NK-92 (cell line): ENCODE measurements at regions not wholly inside any gene's neighbourhood (a gene's known extent, or its start where the extent isn't known, plus 50 kb on each side); places are given as distances from the start of the nearest gene placed in this dataset.
"Not testable (repeated sequence)": the region's sequence is repeated elsewhere in the genome, so short reads cannot be mapped to it uniquely, and the experiment has no call there.

ENCODE experiments used
- DNase-seq: peaks from one replicate; lab custom pipeline; 2025; ENCODE audit not compliant: unreplicated experiment; lab: John Stamatoyannopoulos, UW

GRCh38 chr4:27075603-27076002 is 215.0 kb downstream of the STIM2 start:
- not testable (repeated sequence) for DNase-seq

- no peak for DNase-seq
Measured at GRCh38 chr4:27078934-27079455, 218.4 kb downstream of the STIM2 start.

- DNase-seq: no peak
Measured at GRCh38 chr4:27081675-27082586, 221.3 kb downstream of the STIM2 start.

- DNase-seq: no peak
Measured at GRCh38 chr4:27082776-27083175, 222.1 kb downstream of the STIM2 start.

GRCh38 chr4:27084685-27085361 is 224.2 kb downstream of the STIM2 start:
- DNase-seq: no peak

GRCh38 chr4:27085396-27085795 is 224.8 kb downstream of the STIM2 start:
- no peak for DNase-seq

- DNase-seq: no peak
Measured at GRCh38 chr4:27087306-27088045, 226.8 kb downstream of the STIM2 start.

GRCh38 chr4:27088491-27088890 is 227.8 kb downstream of the STIM2 start:
- DNase-seq: no peak

- DNase-seq: no peak
Measured at GRCh38 chr4:27089186-27089585, 228.5 kb downstream of the STIM2 start.

- no peak for DNase-seq
Measured at GRCh38 chr4:27090406-27090805, 229.8 kb downstream of the STIM2 start.

- no peak for DNase-seq
Measured at GRCh38 chr4:27094224-27094623, 233.6 kb downstream of the STIM2 start.

GRCh38 chr4:27094783-27095182 is 234.1 kb downstream of the STIM2 start:
- no peak for DNase-seq

GRCh38 chr4:27096142-27096824 is 235.6 kb downstream of the STIM2 start:
- no peak for DNase-seq

GRCh38 chr4:27098034-27098433 is 237.4 kb downstream of the STIM2 start:
- no peak for DNase-seq

GRCh38 chr4:27100713-27101112 is 240.1 kb downstream of the STIM2 start:
- DNase-seq: no peak

- no peak for DNase-seq
Measured at GRCh38 chr4:27101126-27101525, 240.5 kb downstream of the STIM2 start.

GRCh38 chr4:27101561-27101960 is 240.9 kb downstream of the STIM2 start:
- DNase-seq: no peak

GRCh38 chr4:27111627-27112026 is 251.0 kb downstream of the STIM2 start:
- no peak for DNase-seq

GRCh38 chr4:27112587-27112986 is 251.9 kb downstream of the STIM2 start:
- no peak for DNase-seq

- no peak for DNase-seq
Measured at GRCh38 chr4:27115221-27115620, 254.6 kb downstream of the STIM2 start.

GRCh38 chr4:27117453-27117852 is 256.8 kb downstream of the STIM2 start:
- DNase-seq: no peak
